Pancreas (tissue), 10 donors: ENCODE measurements at regions not wholly inside any gene's neighbourhood (a gene's known extent, or its start where the extent isn't known, plus 50 kb on each side); places are given as distances from the start of the nearest gene placed in this dataset.

Source experiments
- ATAC-seq, 4 donors: fragments of 200-7000 bp; cut with Tn5 transposase; one replicate each; pipeline versions ENCODE4 v1.8.0 to v1.9.1; 2020; ENCODE audit warnings: mild to moderate bottlenecking in 4 of 4, moderate library complexity in 4 of 4
- DNase-seq, 6 donors: peaks; one replicate each; pipeline ENCODE4 v3.0.0-alpha.2; 2020
- FAIRE-seq: peaks from 2 replicates; lab custom pipeline; 2012; peaks lifted over from hg19 to GRCh38; lab: Jason Lieb, UNC
- H3K27ac ChIP-seq, 4 donors: fragments of 200-600 bp; sonication (generic); 1 replicate in 3 of 4; 2 replicates in 1 of 4; pipeline versions ENCODE4 v1.5.0 to v1.8.0; 2020
- H3K27me3 ChIP-seq, 4 donors: fragments of 200-600 bp; one replicate each; pipeline ENCODE4 v1.8.0; 2021
- H3K36me3 ChIP-seq, 3 donors: fragments of 200-600 bp; sonication (generic) in 1 of 3; one replicate each; pipeline versions ENCODE4 v1.5.0 to v1.8.0; 2020 to 2021
- H3K4me1 ChIP-seq, 3 donors: fragments of 200-600 bp; one replicate each; pipeline ENCODE4 v1.8.0; 2021
- H3K4me3 ChIP-seq, 4 donors: fragments of 200-600 bp; sonication (generic) in 2 of 4; one replicate each; pipeline versions ENCODE4 v1.5.0 to v1.8.0; 2020 to 2021
- H3K9me3 ChIP-seq, 4 donors: fragments of 200-600 bp; one replicate each; pipeline ENCODE4 v1.8.0; 2021
- CTCF ChIP-seq, 4 donors: fragments of 200-600 bp; sonication (generic) in 3 of 4; IDR thresholded peaks; one replicate each; pipeline versions ENCODE4 v1.5.0 to v1.8.0; 2021; ENCODE audit warnings: antibody characterized with exemption in 4 of 4
- WGBS, 2 donors: extraction: QIAGEN DNeasy Blood & Tissue Kit; methylation state at CpG; one replicate each; pipeline ENCODE4 v1.1.7; 2013; 5-methylcytosine and 5-hydroxymethylcytosine counted together
- intact Hi-C, 3 donors: fragments of 100-400 bp; cut with DNase I; formaldehyde crosslinking; loops; one replicate each; pipeline versions ENCODE4 v1.11.1 to v1.14.2; 2022
- donor health status: healthy with polysubstance abuse.
- donor health status: DM: no; HTN: no; CAD: no; lungs with moderate emphysema.
- donor health status: DM: no; HTN: no; CAD: no.
- donor health status: control.
- donor health status: control.
- donor health status: Bipolar disorder and iron deficiency.
- donor health status: DM: yes; HTN: yes; CAD: no.
- donor health status: DM: no; HTN: no; CAD: no.
- donor health status: DM: no; HTN: no; CAD: no.
- donor health status: DM: yes; HTN: yes; CAD: no.

GRCh38 chr6:141133346-141133745 lies 999.4 kb upstream of the GJE1 start:
- Histone ChIP-seq H3K27me3 (no peaks in the 10 kb centered on the region), H3K27ac (no peak overlapping the region), H3K4me3 (no peak overlapping the region), H3K4me1 (no peaks in the 10 kb centered on the region), H3K36me3 (no peaks in the 10 kb centered on the region), H3K9me3 (no peaks in the 10 kb centered on the region)
- FAIRE-seq (no peak), ATAC-seq (no peak), DNase-seq (no peak)
- intact Hi-C loops = no loop called here
- TF ChIP-seq CTCF (IDR thresholded peaks at IDR 0.05) = no peak
- whole genome bisulfite sequencing, 2 donors = 66 to 81% methylated on average over 1 of the region's 1 CpG

GRCh38 chr6:141131616-141132015 lies 1001.1 kb upstream of the GJE1 start:
- DNase-seq (no peak), FAIRE-seq (no peak), ATAC-seq (no peak)
- intact Hi-C loops = no loop called here
- Histone ChIP-seq H3K4me1 (no peaks in the 10 kb centered on the region), H3K36me3 (no peaks in the 10 kb centered on the region), H3K27ac (no peak overlapping the region), H3K9me3 (no peaks in the 10 kb centered on the region), H3K27me3 (no peaks in the 10 kb centered on the region), H3K4me3 (no peak overlapping the region)
- 44 to 55% methylated on average over 3 of the region's 3 CpGs for WGBS, 2 donors
- no peak for TF ChIP-seq CTCF (IDR thresholded peaks at IDR 0.05)

- no peak for DNase-seq
- no peak for ATAC-seq
These were observed 1009.2 kb upstream of the GJE1 start for GRCh38 chr6:141123497-141123896.

GRCh38 chr6:141123049-141123448 lies 1009.7 kb upstream of the GJE1 start:
- DNase-seq (no peak), FAIRE-seq (no peak), ATAC-seq (no peak)
- TF ChIP-seq CTCF (IDR thresholded peaks at IDR 0.05) = no peak
- no peak overlapping the region for H3K27ac ChIP-seq
- no peak overlapping the region for H3K4me3 ChIP-seq
- H3K27me3 ChIP-seq = no peaks in the 10 kb centered on the region
- intact Hi-C loops = no loop called here
- no peaks in the 10 kb centered on the region for H3K4me1 ChIP-seq
- no peaks in the 10 kb centered on the region for H3K36me3 ChIP-seq
- no peaks in the 10 kb centered on the region for H3K9me3 ChIP-seq

More at GRCh38 chr6:141123497-141123896, 1009.2 kb upstream of the GJE1 start:
- intact Hi-C loops = no loop called here
- no peak for FAIRE-seq
- Histone ChIP-seq H3K27ac (no peak overlapping the region), H3K36me3 (no peaks in the 10 kb centered on the region), H3K4me1 (no peaks in the 10 kb centered on the region), H3K4me3 (no peak overlapping the region), H3K27me3 (no peaks in the 10 kb centered on the region), H3K9me3 (no peaks in the 10 kb centered on the region)
- no peak for TF ChIP-seq CTCF (IDR thresholded peaks at IDR 0.05)

- Histone ChIP-seq H3K27ac (no peak overlapping the region), H3K4me3 (no peak overlapping the region), H3K27me3 (no peaks in the 10 kb centered on the region), H3K36me3 (no peaks in the 10 kb centered on the region), H3K4me1 (no peaks in the 10 kb centered on the region), H3K9me3 (no peaks in the 10 kb centered on the region)
- no peak for FAIRE-seq
- WGBS, 2 donors = 0 to 37% methylated on average over 1 to 2 of the region's 2 CpGs
- ATAC-seq = no peak
- intact Hi-C loops = no loop called here
- no peak for TF ChIP-seq CTCF (IDR thresholded peaks at IDR 0.05)
- DNase-seq = no peak
These were observed 1013.7 kb upstream of the GJE1 start for GRCh38 chr6:141118991-141119390.
